ENCODE measurements at regions not wholly inside any gene's neighbourhood (a gene's known extent, or its start where the extent isn't known, plus 50 kb on each side); places are given as distances from the start of the nearest gene placed in this dataset.

GRCh38 chr4:13081830-13082229, 402.3 kb downstream of the RAB28 start:
- intact Hi-C loops (cut with DNase I) = no loop called here
- Histone ChIP-seq H3K4me3 (no peak overlapping the region), H3K27me3 (no peaks in the 10 kb centered on the region), H3K27ac (no peak overlapping the region), H3K9me3 (peaks cover 0 to 29% (median 8%) of the 10 kb centered on the region in 12 donors), H3K36me3 (no peaks in the 10 kb centered on the region), H3K4me1 (no peaks in the 10 kb centered on the region)
- no peak for DNase-seq
- ATAC-seq = no peak
- TF ChIP-seq, protein P1, sequence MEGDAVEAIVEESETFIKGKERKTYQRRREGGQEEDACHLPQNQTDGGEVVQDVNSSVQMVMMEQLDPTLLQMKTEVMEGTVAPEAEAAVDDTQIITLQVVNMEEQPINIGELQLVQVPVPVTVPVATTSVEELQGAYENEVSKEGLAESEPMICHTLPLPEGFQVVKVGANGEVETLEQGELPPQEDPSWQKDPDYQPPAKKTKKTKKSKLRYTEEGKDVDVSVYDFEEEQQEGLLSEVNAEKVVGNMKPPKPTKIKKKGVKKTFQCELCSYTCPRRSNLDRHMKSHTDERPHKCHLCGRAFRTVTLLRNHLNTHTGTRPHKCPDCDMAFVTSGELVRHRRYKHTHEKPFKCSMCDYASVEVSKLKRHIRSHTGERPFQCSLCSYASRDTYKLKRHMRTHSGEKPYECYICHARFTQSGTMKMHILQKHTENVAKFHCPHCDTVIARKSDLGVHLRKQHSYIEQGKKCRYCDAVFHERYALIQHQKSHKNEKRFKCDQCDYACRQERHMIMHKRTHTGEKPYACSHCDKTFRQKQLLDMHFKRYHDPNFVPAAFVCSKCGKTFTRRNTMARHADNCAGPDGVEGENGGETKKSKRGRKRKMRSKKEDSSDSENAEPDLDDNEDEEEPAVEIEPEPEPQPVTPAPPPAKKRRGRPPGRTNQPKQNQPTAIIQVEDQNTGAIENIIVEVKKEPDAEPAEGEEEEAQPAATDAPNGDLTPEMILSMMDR (IDR thresholded peaks at IDR 0.05) = no peak
- TF ChIP-seq POLR2A (IDR thresholded peaks at IDR 0.05) = no peak

DNA sequence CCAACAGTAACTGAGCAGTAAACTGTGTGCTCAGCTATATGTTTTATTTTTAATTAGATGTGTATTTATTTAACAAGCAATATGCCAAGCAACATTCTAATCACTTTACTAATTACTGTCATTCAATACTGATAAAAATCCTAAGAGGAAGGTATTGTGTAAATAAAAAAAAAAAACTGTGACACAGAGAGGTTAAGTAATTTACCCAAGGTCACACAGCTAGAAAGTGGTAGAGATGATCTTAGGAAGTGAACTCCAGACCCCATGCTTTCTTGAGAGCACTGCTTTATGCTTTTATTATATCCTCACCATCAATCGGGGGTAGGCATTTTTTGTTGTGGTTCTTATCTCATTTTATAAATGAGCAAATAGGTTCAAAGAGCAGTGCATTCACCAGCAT, 417.1 kb downstream of the RAB28 start:
- H3K27ac ChIP-seq = no peak overlapping the region
- peaks cover 0 to 4% (median 0%) of the 10 kb centered on the region in 12 donors for H3K9me3 ChIP-seq
- no peak for ATAC-seq
- 88 to 98% (median 89%) methylated on average over 1 of the region's 1 CpG for WGBS, 4 donors
- no peaks in the 10 kb centered on the region for H3K36me3 ChIP-seq
- no peaks in the 10 kb centered on the region for H3K27me3 ChIP-seq
- no peak for DNase-seq
- no peak overlapping the region for H3K4me3 ChIP-seq
- intact Hi-C loops (cut with DNase I) = no loop called here
- TF ChIP-seq, protein P1 (IDR thresholded peaks at IDR 0.05) = no peak
- TF ChIP-seq POLR2A (IDR thresholded peaks at IDR 0.05) = no peak
- no peaks in the 10 kb centered on the region for H3K4me1 ChIP-seq

DNA sequence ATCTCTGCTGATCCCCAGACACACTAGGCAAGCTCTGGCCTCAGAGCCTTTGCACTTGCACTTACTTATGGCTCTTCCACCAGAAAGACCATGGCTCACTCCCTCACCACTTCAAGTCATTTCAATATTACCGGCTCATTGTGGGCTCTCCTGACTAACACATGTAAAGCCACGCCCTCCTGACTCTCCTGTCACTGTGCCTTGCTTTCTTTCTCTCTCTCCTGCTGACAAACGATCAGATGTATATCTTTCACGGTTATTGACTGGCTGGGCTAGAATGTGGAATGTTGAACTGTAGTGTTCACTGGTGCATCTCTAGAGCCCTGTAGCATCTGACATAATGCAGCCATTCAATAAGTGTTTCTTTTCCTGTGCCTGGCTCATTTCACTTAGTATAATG, 425.1 kb downstream of the RAB28 start:
- Histone ChIP-seq H3K27ac (no peak overlapping the region), H3K9me3 (no peaks in the 10 kb centered on the region), H3K4me3 (no peak overlapping the region), H3K36me3 (no peaks in the 10 kb centered on the region), H3K4me1 (no peaks in the 10 kb centered on the region), H3K27me3 (no peaks in the 10 kb centered on the region)
- TF ChIP-seq, protein P1 (IDR thresholded peaks at IDR 0.05) = no peak
- no peak for TF ChIP-seq POLR2A (IDR thresholded peaks at IDR 0.05)
- DNase-seq = no peak
- no peak for ATAC-seq
- intact Hi-C loops (cut with DNase I) = no loop called here
- 52 to 61% (median 53%) methylated on average over 4 of the region's 4 CpGs for WGBS, 4 donors

DNA sequence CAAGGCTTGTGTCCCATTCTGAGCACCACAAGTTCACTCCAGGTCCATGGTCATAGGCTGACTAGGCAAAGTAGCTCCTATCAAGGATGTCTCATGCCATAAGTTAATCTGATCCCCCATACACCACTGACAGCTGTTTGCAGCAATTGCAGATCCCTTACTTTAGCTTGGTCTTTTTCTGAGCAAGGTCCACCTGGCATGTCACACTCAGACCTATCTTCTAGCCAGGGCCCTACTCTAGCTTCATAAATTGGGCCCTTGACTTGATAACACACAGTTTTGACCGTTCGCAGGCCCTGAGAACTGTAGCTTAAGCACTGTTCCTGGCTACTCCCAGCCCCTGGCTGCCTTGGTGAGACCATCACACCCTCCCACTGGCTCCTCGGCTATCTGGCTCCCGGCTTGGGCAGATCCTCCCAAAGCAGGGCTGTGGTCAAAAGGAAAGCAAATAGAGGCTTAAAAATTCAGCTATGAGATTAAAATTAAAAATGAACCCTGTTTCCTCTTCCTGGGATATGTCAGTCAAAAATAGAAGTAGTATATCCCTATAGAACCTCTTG, 427.4 kb downstream of the RAB28 start:
- Histone ChIP-seq H3K27ac (no peak overlapping the region), H3K36me3 (no peaks in the 10 kb centered on the region), H3K9me3 (no peaks in the 10 kb centered on the region), H3K27me3 (no peaks in the 10 kb centered on the region), H3K4me1 (no peaks in the 10 kb centered on the region), H3K4me3 (no peak overlapping the region)
- 65 to 75% (median 69%) methylated on average over 4 of the region's 4 CpGs for whole genome bisulfite sequencing, 4 donors
- DNase-seq (no peak), ATAC-seq (no peak)
- intact Hi-C loops (cut with DNase I) = no loop called here
- no peak for TF ChIP-seq POLR2A (IDR thresholded peaks at IDR 0.05)
- TF ChIP-seq, protein P1 (IDR thresholded peaks at IDR 0.05) = no peak

Data from heart left ventricle (tissue), 16 donors.